Choroid plexus epithelial cell (primary cell): ENCODE measurements at regions not wholly inside any gene's neighbourhood (a gene's known extent, or its start where the extent isn't known, plus 50 kb on each side); places are given as distances from the start of the nearest gene placed in this dataset.
A peak's percentile ranks its signal among the peaks of the same experiment; 100 is the strongest.

Experiments used
- DNase-seq: peaks from one replicate; pipeline ENCODE4 v3.0.0-alpha.2; 2010; ENCODE audit warnings: low read depth
- H3K4me3 ChIP-seq: 2 replicates; pipeline ENCODE4 v1.5.1; 2011; ENCODE audit warnings: low read depth, mild to moderate bottlenecking, control low read depth, low read length, moderate library complexity
- CTCF ChIP-seq: conservative IDR thresholded peaks from 2 replicates; pipeline ENCODE4 v1.5.1; 2011; ENCODE audit warnings: low read depth, mild to moderate bottlenecking, control low read depth, inconsistent platforms, low read length, moderate library complexity

GRCh38 chr3:187618722-187619121 lies 51.5 kb downstream of the SST start:
- H3K4me3 ChIP-seq: no peak overlapping the region
- TF ChIP-seq CTCF: no peak
- no peak for DNase-seq

DNA sequence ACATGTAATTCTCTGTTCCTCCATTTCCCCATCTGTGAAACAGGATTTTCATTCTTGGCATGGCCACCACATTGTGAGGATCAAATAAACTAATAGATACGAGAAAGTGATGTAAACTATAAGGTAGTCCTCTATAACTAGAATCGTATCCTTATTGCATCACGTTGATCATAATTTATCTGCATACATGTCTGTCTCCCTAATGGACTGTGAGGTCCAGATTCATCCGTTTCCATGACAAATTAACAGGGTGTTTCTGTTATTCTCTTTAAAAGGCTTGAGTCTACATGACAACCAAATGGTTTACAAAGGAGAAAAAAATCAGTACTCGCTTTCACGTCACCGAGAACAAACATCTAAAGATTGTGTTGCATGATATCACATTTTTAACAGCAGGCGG lies 53.0 kb downstream of the SST start:
- TF ChIP-seq CTCF: no peak

DNA sequence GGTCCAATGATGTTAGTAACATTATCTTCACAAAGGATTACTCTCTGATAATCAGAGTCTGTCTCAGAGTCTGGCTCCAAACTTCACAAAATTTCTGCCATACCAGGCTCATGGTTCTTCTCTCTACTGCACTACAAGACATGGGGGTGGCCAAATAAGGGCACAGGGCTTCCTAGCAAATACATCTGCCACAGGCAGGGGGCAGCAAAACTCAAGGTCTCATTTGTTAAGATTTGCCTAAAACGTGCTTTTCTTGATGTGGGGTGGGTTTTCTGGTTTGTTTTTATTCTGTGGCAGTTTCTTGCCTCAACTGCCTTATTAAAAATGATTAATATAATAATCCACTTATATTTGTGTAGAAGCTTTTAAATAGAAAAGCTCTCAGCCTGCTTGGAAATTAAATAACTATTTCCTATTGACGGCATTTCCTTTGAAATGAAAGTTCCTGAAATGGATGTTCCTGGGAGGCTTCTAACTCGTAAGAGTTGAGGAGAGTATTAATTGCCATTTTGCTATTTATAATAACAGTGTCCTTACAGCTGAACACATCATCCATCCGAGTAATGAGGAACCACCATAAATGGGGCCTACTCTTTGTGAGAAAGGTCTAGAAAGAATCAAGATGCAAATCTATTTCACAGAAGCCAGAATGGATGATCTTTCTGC lies 53.8 kb downstream of the SST start:
- H3K4me3 ChIP-seq: no peak overlapping the region
- peak; percentile 82 for DNase-seq
- TF ChIP-seq CTCF: peak; percentile 84

More for the DNA sequence above, 53.0 kb downstream of the SST start:
- DNase-seq: no peak
- H3K4me3 ChIP-seq: no peak overlapping the region

- H3K4me3 ChIP-seq: no peak overlapping the region
- no peak for TF ChIP-seq CTCF
- DNase-seq: no peak
Measured at GRCh38 chr3:187615630-187616029, 54.6 kb downstream of the SST start.

DNA sequence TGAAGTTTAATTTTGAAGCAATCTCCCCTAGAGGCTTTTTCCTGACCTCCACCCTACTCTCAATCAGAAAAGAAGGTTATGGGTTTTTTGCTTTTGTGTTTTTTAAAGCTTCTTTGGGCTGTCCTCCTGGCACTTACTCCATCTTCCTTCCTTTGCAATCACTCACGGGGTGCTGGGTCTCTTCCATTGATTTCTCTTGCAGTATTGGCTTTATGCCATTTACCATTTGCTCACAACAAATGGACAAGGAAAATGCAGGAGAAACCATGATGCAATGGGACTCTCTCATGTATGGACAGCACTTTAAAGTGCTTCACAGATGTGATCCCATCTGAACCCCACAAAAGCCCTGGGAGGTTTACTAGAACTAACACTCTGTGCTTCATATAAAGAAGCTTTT lies 57.5 kb downstream of the SST start:
- no peak overlapping the region for H3K4me3 ChIP-seq
- DNase-seq: peak; percentile 13
- no peak for TF ChIP-seq CTCF

GRCh38 chr3:187610981-187611511 lies 59.1 kb downstream of the SST start:
- TF ChIP-seq CTCF: no peak
- DNase-seq: peak; percentile 43
- no peak overlapping the region for H3K4me3 ChIP-seq

DNA sequence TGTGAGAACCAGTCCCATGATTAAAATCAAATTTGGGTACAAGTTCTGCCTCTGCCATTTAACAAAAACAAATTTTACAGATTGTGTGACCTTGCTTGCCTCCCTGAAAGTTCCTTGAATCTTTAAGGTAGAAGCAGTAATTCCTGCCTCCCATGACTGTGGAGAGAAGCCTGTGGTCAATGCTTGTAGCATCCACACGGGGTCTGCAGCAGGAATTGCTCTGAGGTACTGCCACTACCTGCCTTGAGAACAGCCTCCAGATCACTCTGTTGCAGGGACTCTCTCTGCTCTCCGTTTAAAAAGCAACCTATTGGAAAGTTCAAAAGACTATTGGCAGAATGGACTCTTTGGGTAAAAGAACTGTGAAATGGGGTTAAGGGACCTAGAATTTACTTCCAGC lies 75.9 kb downstream of the SST start:
- no peak for DNase-seq
- no peak overlapping the region for H3K4me3 ChIP-seq
- TF ChIP-seq CTCF: no peak
